Upper lobe of left lung (tissue), 6 donors: ENCODE measurements at regions not wholly inside any gene's neighbourhood (a gene's known extent, or its start where the extent isn't known, plus 50 kb on each side); places are given as distances from the start of the nearest gene placed in this dataset.

ENCODE experiments used
- ATAC-seq, 2 donors: fragments of 200-7000 bp; cut with Tn5 transposase; one replicate each; pipeline ENCODE4 v1.9.1; 2022; ENCODE audit warnings: mild to moderate bottlenecking in 2 of 2, moderate library complexity in 2 of 2; ENCODE audit not compliant: low FRiP score in 2 of 2
- DNase-seq, 2 donors: peaks; one replicate each; pipeline ENCODE4 v3.0.0-alpha.2; 2019 to 2020
- H3K27ac ChIP-seq, 4 donors: fragments of 200-600 bp; sonication (generic); one replicate each; pipeline ENCODE4 v1.5.1; 2016 to 2019
- H3K27me3 ChIP-seq, 4 donors: fragments of 200-600 bp; sonication (generic); one replicate each; pipeline ENCODE4 v1.5.1; 2017 to 2019
- H3K36me3 ChIP-seq, 4 donors: fragments of 200-600 bp; sonication (generic); one replicate each; pipeline ENCODE4 v1.5.1; 2016 to 2019
- H3K4me1 ChIP-seq, 4 donors: fragments of 200-600 bp; sonication (generic); one replicate each; pipeline ENCODE4 v1.5.1; 2018 to 2019
- H3K4me3 ChIP-seq, 4 donors: fragments of 200-600 bp; sonication (generic); one replicate each; pipeline ENCODE4 v1.5.1; 2017 to 2019; ENCODE audit warnings: mild to moderate bottlenecking in 2 of 4, moderate library complexity in 1 of 4
- H3K9me3 ChIP-seq, 4 donors: fragments of 200-600 bp; sonication (generic); one replicate each; pipeline ENCODE4 v1.5.1; 2018 to 2019
- CTCF ChIP-seq, 6 experiments: fragments of 450-650 bp in 4 of 6; fragments of 200-600 bp in 2 of 6; sonication (generic) in 2 of 6; IDR thresholded peaks; one replicate each; pipeline ENCODE4 v1.5.1; 2016 to 2019; ENCODE audit warnings: antibody characterized with exemption in 6 of 6
- EP300 ChIP-seq, 4 donors: sonication (generic); formaldehyde crosslinking; IDR thresholded peaks; one replicate each; pipeline ENCODE4 v1.5.1; 2017; ENCODE audit warnings: antibody characterized with exemption in 4 of 4, control low read depth in 2 of 4
- POLR2A ChIP-seq, 4 donors: fragments of 450-650 bp; IDR thresholded peaks; one replicate each; pipeline ENCODE4 v1.5.1; 2016 to 2017; ENCODE audit warnings: antibody characterized with exemption in 4 of 4, mild to moderate bottlenecking in 2 of 4
- POLR2AphosphoS5 ChIP-seq, 2 donors: sonication (generic); formaldehyde crosslinking; IDR thresholded peaks; one replicate each; pipeline ENCODE4 v1.5.1; 2017; ENCODE audit warnings: antibody characterized with exemption in 2 of 2
- WGBS, 2 donors: methylation state at CpG; one replicate each; pipeline ENCODE4 v1.1.5; 2017 to 2018; 5-methylcytosine and 5-hydroxymethylcytosine counted together
- donor health status: DM: no; HTN: no; CAD: no; lungs with moderate emphysema.
- donor health status: DM: no; HTN: yes; CAD: no; lungs with severe emphysema.

- DNase-seq (no peak), ATAC-seq (no peak)
- 90 to 91% methylated on average over 11 of the region's 11 CpGs for WGBS, 2 donors
- Histone ChIP-seq H3K4me1 (no peaks in the 10 kb centered on the region), H3K27me3 (no peaks in the 10 kb centered on the region), H3K36me3 (no peaks in the 10 kb centered on the region), H3K9me3 (no peaks in the 10 kb centered on the region), H3K4me3 (no peak overlapping the region), H3K27ac (no peak overlapping the region)
- TF ChIP-seq POLR2A (IDR thresholded peaks at IDR 0.05) = no peak
- TF ChIP-seq EP300 (IDR thresholded peaks at IDR 0.05) = no peak
- TF ChIP-seq CTCF (IDR thresholded peaks at IDR 0.05) = no peak
- TF ChIP-seq POLR2AphosphoS5 (IDR thresholded peaks at IDR 0.05) = no peak
These were observed 121.3 kb upstream of the SPACA7 start for GRCh38 chr13:112254900-112255299.

GRCh38 chr13:112255550-112256120, 120.5 kb upstream of the SPACA7 start:
- DNase-seq (peak in 1 of 2 donors; percentile 41), ATAC-seq (no peak)
- 70 to 76% methylated on average over 7 to 19 of the region's 19 CpGs for WGBS, 2 donors
- Histone ChIP-seq H3K9me3 (no peaks in the 10 kb centered on the region), H3K27ac (no peak overlapping the region), H3K4me1 (no peaks in the 10 kb centered on the region), H3K36me3 (no peaks in the 10 kb centered on the region), H3K4me3 (no peak overlapping the region), H3K27me3 (no peaks in the 10 kb centered on the region)
- no peak for TF ChIP-seq POLR2A (IDR thresholded peaks at IDR 0.05)

GRCh38 chr13:112256716-112257494, 119.2 kb upstream of the SPACA7 start:
- no peaks in the 10 kb centered on the region for H3K36me3 ChIP-seq
- ATAC-seq = no peak
- H3K9me3 ChIP-seq = no peaks in the 10 kb centered on the region
- no peaks in the 10 kb centered on the region for H3K27me3 ChIP-seq
- no peaks in the 10 kb centered on the region for H3K4me1 ChIP-seq
- WGBS, 2 donors = 81 to 84% methylated on average over 7 to 12 of the region's 12 CpGs
- TF ChIP-seq POLR2AphosphoS5 (IDR thresholded peaks at IDR 0.05) (no peak), POLR2A (IDR thresholded peaks at IDR 0.05) (no peak), EP300 (IDR thresholded peaks at IDR 0.05) (no peak), CTCF (IDR thresholded peaks at IDR 0.05) (no peak)
- H3K4me3 ChIP-seq = no peak overlapping the region
- no peak for DNase-seq
- no peak overlapping the region for H3K27ac ChIP-seq

GRCh38 chr13:112259511-112259910, 116.6 kb upstream of the SPACA7 start:
- TF ChIP-seq POLR2A (IDR thresholded peaks at IDR 0.05) = no peak
- no peak for TF ChIP-seq POLR2AphosphoS5 (IDR thresholded peaks at IDR 0.05)
- TF ChIP-seq EP300 (IDR thresholded peaks at IDR 0.05) = no peak
- TF ChIP-seq CTCF (IDR thresholded peaks at IDR 0.05) = no peak
- ATAC-seq (no peak), DNase-seq (no peak)
- Histone ChIP-seq H3K27me3 (no peaks in the 10 kb centered on the region), H3K4me1 (no peaks in the 10 kb centered on the region), H3K27ac (no peak overlapping the region), H3K36me3 (no peaks in the 10 kb centered on the region), H3K9me3 (peaks cover 0 to 3% (median 0%) of the 10 kb centered on the region in 4 donors), H3K4me3 (no peak overlapping the region)
- WGBS, 2 donors = 63 to 70% methylated on average over 8 of the region's 8 CpGs

- no peaks in the 10 kb centered on the region for H3K27me3 ChIP-seq
- ATAC-seq = peak in 1 of 2 donors; percentile 17
- WGBS, 2 donors = 84 to 87% methylated on average over 28 to 29 of the region's 29 CpGs
- no peak overlapping the region for H3K27ac ChIP-seq
- H3K4me3 ChIP-seq = no peak overlapping the region
- H3K4me1 ChIP-seq = no peaks in the 10 kb centered on the region
- no peaks in the 10 kb centered on the region for H3K36me3 ChIP-seq
- DNase-seq = peak in 1 of 2 donors; percentile 33
- TF ChIP-seq POLR2AphosphoS5 (IDR thresholded peaks at IDR 0.05) (no peak), POLR2A (IDR thresholded peaks at IDR 0.05) (no peak), EP300 (IDR thresholded peaks at IDR 0.05) (no peak), CTCF (IDR thresholded peaks at IDR 0.05) (no peak)
- peaks cover 0 to 3% (median 0%) of the 10 kb centered on the region in 4 donors for H3K9me3 ChIP-seq
These were observed 115.8 kb upstream of the SPACA7 start for GRCh38 chr13:112260108-112261055.
